GM21576 (cell line): ENCODE measurements at regions not wholly inside any gene's neighbourhood (a gene's known extent, or its start where the extent isn't known, plus 50 kb on each side); places are given as distances from the start of the nearest gene placed in this dataset.

Experiments used
- ATAC-seq: cut with Tn5 transposase; IDR thresholded peaks from one replicate; pipeline ENCODE4 v1.9.1; 2021; ENCODE audit warnings: mild to moderate bottlenecking, moderate library complexity; ENCODE audit not compliant: unreplicated experiment

DNA sequence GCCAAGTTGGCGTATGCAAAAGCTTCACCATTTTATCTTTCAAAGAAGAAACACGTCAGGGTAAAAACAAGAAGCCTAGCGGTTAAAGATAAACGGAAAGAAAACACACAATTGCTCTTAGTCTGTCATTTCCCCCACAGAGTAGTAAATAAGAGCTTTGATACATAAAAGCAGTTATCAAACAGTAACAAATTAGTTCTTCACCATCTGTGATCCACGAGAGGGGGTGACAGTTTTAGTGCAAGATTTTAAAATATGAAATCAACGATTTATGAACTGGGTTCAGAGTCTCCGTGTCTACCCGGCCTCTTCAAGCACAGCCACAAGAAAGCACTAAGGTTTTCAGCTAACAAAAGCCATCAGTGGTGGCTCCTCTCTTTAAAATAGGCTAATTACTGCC lies 703.9 kb upstream of the ID2 start:
- ATAC-seq = no peak

DNA sequence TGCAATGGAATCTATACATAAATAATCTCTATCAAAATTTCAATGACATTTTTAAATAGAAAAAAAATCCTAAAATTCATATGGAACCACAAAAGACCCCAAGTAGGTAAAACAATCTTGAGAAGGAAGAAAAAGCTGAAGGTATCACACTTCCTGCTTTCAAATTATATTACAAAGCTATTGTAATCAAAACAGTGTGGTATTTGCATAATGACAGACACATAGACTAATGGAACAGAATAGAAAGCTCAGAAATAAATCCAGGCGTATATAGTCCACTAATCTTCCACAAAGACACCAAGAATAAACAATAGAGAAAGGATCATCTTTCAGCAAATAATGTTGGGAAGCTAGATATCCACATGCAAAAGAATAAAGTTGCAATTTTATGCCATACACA lies 699.8 kb upstream of the ID2 start:
- no peak for ATAC-seq

DNA sequence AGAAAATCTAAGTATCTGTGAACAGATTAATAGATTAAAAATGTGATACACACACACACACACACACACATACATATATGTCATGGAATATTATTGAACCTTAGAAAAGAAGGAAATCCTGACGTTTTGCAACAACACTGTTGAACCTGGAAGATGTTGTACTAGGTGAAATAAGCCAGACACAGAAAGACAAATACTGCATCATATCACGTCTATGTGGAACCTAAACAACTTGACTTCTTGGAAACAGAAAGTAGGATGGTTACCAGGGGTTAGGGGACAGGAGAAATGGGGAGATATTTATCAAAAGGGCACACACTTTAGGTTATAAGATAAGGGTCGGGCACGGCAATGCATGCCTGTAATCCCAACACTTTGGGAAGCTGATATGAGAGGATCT lies 698.4 kb upstream of the ID2 start:
- ATAC-seq = no peak

DNA sequence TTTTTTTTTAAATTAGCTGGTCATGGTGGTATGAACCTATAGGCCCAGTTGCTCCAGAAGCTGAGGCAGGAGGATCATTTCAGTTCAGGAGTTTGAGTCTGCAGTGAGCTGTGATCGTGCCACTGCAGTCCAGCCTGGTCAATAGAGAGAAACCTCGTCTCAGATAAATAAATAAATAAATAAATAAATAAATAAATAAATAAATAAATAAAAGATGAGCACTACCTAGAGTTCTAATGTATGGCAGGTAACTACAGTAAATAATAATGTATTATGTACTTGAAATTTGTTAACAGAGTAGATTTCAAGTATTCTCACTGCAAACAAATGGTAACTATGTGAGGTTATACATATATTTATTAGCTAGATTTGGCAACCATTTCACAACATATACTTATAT lies 697.9 kb upstream of the ID2 start:
- no peak for ATAC-seq

DNA sequence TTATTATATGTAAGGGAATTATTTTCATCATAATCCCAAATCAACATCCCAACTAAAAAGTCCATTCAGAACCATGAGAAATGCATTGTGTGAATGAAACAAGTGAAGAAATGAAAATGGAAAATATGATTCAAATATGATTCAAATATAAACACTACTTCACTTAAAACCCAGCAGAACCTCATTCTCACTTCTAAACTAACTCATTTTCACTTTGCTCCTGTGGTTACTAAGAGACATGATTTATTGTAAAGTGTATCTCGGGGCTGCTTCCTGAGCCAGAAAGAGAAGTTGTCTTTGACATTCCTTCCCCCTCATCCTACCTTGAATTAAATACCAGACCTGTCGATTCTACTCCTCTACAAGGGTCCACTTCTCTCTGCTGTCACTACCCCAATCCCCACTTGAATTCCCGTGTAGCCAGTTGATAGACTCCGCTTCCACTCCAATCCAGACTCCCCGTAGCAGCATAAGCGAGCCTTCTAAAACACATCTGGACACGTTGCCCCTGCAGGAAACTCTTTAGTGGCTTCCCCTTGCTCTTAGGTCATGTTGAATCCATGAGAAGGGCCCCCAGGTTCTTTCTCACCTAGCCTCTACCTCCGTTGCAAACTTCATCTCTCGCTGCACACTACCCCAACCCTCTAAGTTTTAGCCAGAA lies 697.0 kb upstream of the ID2 start:
- ATAC-seq = no peak

DNA sequence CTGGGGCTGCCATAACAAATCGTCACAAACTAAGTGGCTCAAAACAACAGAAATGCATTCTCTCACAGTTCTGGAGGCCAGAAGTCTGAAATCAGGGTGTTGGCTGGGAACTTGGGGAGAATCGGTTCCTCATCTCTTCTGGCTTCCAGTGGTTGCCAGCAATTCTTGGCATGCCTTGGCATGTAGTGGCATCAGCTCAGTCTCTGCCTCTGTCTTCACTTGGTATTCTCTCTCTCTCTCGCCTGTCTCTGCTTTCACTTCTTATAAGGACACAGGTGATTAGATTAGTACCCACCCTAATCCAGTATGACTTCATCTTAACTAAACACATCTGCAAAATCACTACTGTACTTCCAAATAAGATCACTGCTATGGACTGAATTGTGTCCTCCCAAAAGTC lies 695.4 kb upstream of the ID2 start:
- ATAC-seq = no peak

DNA sequence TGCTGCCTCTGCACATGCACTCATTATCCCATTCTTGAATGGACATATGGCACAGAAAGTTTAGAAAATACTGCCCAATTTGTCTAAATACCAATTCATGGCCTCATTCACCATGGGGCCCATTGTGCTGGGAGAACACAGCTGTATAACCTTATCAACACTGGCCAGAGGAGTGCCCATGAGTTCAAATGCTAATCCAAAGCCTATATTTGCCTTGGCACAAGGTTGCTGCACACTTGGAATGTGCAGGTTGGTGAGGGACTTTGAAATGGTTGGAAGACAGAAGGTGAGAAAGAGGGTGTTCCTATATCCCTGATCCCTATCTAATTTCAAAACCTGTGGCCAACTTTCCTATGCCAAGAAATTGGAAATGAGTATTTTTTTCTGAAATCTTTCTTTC lies 693.9 kb upstream of the ID2 start:
- ATAC-seq = no peak

DNA sequence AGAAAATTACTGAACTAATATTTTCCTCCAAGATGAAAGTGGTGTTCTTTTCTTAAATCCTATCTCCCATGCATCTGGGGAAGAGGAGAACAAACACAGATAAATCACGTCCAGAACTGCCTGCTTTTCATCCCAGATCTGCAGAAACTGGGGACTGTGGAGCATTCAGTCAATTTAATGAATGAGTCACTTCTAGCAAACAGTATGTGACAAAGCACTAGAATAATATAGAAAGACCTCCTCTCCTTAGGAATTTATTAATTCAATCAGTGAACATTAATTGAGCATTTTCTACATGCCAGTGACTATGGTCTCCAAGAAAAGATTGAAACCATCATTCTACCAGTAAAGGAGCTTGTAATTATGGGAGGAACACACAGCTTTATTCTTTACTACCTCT lies 693.4 kb upstream of the ID2 start:
- ATAC-seq = no peak

DNA sequence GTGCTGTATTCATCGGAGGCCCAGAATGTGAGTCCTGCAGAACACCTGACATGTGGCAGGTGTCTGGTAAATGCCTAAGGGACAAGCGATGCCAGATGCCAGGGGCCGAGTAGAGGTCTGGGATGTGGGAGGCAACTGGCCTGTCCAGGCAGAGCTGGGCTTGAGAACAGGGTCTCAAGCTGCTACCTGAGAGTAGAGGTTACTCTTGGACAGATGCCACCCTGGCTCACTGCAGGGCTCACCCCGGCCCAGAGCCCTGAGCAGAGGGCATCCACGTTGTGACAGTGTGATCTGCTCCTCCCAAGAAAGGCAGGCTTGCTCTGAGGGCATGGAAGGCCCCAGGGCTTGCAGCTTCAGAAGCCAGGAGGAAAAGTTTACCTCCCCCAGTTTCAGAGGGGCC lies 692.0 kb upstream of the ID2 start:
- no peak for ATAC-seq

DNA sequence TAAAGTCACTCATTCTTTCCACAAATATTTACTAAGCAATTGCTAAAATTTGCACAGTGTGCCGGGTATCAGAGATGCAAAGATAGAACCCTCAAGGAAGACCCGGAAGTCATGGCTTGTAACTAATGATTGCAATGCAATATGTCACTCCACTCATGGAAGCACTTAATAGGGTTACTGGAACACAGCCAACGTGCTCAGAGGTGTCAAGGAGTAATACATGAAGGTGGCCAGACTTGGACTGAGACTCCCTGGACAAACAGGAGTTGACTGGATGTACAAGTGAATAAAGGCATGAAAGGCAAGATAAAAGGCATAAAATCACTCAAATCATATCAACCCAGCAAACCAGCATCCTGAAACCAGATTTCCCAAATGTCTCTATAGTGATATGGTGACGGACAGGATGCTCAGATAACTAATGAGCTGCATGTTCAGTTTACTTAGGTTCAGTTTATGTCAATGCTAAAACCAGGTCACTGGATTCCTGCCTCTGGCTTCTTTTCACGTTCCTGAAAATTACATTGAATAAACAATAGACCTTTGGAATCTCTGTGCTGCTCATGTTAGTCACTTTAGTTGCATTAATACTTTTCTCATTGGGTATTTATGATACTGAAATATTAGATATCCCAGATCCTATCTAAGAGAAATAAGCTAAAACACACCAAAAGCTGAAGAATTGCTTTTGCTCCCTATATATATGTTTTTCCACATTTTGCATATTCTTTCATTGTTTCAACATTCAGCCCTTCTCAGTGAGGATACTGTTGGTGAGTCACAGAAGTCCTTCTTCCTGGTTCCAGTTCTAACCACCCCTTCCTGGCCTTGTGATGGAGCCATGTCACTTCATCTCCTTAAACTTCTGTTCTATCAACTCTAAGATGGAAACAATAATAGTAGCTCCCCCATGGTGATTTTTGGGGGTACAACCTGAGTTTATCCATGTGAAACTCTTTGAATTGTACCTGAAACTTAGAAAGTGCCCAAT lies 688.9 kb upstream of the ID2 start:
- ATAC-seq = no peak

DNA sequence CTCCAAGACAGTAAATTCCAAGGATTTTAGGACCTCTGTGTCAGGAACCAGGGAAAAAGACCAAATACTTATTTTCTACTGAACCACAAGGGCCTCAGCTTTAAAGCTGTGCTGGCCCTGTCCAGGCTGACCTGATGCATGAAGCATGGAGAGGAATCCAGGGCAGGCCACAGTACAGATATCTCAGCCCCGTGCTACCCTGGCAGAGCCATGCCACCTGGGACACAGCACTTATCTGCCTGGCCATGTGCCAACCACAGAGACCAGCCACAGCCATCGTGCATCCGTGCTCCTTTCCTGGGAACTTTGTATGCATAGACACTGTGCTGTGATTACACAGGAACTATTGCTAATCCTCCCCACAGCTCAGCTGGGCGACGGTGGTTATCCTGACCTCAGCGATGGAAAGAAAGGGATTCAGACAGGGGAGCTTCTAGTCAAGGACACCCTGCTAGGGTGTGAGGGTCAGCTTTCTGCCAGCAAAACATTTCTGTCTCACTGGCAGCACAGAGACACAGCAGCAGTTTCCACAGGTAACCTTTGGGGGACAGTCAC lies 687.4 kb upstream of the ID2 start:
- no peak for ATAC-seq

DNA sequence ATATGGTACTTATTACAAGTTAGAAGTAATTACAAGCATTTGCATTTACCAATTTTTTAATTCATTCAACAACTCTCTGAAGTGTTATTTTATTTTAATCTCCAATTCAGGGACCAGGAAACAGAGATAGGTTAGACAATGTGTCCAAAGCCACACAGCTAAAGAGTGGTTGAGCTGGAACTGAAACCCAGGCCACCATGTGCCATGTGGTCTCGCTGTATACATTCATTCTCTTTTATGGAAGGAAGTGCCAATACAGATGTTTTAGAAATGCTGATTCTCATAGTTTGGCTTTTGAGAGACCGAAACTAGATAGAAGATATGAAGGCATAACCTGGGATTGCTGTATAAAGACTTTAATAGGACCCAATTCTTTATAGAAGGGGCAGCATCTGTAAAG lies 684.6 kb upstream of the ID2 start:
- no peak for ATAC-seq

DNA sequence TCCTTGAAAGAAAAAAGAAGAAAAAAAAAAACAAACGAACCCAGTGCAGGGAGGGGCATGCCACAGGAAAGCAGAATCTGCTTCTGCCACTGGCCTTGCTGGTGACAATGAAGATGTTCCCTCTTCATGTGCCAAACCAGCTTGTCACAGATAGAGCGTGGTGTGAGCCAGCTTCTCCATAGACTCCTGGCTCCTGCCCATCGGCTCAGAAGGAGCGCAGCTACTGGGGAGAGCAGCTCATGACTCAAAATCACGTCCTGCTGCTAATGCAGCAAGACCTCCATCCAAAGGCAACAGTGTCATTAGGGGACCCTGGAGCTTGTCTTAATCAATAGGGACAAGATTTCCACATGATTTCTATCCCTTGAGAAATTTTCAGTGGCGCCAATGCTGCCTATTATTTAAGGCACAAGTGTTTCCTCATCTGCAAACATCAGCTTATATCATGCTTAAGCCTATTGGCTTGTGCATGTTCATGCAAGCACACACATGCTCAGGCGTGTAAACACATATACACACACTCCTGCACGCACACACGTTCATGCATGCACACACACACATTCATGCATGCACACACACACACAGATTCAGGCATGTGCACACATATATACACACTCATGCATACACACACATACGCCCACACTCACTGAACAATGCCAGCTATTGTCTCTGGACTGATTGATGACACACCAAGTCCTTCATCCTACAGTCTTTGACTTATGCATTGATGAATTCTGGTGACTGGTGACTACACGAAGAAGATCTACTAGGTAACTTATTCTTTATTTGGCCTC lies 682.0 kb upstream of the ID2 start:
- ATAC-seq = no peak

DNA sequence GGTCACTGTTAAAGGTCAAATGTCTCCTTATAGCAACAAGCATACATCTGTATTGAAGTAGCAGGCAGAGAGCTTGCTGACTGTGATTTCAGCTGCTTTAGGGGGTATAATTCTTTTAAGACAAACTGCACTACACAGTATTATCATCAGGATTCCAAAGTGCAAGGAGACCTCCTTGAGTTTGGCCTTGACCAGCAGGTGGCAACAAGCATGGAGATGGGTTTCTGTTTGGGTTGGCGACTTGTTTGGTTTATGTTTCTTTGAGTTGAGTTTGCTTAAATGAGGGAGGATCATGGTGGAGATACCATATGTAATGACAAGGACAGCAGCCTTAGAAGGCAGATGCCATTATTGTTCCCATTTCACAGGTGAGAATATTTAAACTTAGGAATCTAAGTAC lies 681.0 kb upstream of the ID2 start:
- no peak for ATAC-seq

DNA sequence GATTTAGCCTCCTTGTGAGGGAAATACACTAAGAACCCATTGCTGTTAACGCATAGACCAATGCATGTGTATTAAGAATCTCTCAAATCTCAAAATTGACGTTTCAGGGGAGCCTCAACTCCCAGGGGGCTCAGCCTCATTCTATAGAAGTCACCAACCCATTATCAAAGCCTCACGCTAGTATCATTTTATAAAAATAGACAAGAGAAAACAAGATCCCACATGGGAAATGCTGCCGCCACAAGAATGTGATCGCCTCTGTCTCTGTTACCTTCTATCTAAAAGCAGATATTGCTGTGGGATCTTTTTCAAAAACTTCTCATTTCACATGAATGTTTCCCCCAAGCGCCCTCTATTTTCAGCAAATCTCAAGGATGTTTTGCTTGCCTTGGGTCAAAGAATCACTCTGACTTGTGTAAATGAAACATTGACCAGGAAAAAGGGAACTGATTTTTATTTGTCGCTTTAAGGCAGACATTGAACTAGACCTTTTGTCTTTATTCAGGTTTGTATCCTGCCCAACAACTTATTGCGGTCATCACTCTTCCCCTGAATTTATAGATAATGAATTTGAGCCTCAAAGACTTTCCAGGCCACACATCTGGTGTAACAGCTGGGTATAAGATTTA lies 679.0 kb upstream of the ID2 start:
- no peak for ATAC-seq

DNA sequence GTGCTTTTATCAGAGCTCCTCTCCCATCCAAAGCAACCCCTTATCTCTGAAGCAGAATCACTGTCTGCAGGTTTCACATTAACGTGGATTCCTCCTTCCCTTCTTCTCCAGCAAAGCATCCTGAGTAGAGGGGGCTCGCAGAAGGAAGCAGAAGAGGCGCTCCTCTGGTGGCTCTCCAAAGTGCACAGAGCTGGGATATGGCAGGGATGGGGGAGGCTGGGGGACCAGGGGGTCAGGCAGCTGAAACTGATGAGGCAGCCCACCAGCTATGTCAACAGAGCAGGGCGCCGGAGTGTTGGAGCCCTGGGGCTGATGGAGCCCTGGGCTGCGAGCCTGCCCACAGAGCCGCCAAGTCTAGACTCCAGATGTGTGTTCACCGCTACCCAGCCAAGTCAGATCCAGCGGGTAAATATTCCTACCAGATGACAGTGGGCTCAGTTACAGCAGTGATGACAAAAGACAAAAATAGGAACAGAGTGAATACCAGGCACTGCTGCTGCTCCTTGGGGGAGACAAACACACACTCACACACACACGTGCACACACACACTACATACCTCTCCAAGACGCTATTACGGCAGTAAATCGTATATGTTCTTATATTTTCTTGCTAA lies 678.3 kb upstream of the ID2 start:
- no peak for ATAC-seq

DNA sequence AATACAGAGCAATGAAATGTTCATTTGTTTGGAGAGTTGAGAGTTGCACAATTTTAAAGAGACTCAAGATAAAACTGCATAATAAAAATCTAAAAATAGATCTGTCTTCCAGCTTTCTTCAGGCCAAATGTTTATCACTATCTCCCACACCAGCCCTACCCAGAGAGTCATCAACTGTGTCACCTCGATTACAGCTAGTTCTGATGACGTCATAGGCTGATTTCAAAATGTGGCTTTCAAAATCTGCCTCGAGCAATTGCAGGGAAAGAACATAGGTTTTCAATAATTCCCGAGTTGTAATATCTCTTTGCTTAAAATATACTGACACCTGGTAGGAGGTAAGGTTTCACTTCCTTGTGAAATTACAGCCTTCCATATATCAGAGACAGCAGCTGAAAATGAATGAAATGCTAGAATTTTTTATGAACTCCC lies 677.6 kb upstream of the ID2 start:
- ATAC-seq = no peak

DNA sequence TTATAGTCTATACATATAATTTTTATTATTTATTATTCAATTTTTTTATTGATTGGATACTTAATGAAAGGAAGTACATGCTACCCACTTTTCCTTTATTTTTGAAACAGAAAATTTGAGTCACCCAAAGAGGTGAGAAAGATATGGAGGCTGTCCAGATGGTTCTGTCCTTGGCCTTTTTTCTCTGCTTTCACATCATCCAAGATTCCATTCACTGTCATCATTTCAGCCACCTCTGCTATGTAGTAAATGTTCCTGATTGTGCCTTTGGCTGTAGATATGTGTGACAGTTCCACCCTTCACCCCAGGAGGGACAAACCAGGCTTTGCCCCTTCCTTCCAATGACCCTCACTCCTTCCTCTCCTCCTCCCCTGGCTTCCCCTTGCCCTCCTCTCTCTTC lies 675.7 kb upstream of the ID2 start:
- no peak for ATAC-seq

DNA sequence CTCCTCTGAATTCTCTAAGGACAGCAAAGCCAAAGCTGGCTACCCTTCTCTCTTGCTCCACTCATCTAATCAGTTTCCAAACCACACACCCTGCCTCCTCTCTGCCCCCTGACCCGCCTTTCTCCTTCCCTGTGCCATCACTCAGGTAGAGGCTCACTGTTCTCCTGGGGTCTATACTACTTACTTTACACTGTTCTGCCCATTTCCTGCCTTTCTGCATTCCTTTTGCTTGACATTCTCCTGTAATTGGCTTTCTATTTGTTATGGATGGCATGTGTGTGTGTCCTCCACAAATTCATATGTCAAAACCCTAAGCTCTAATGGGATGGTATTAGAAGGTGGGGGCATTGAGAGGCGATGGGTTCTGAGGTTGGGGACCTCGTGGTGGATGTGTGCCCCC lies 675.2 kb upstream of the ID2 start:
- no peak for ATAC-seq

DNA sequence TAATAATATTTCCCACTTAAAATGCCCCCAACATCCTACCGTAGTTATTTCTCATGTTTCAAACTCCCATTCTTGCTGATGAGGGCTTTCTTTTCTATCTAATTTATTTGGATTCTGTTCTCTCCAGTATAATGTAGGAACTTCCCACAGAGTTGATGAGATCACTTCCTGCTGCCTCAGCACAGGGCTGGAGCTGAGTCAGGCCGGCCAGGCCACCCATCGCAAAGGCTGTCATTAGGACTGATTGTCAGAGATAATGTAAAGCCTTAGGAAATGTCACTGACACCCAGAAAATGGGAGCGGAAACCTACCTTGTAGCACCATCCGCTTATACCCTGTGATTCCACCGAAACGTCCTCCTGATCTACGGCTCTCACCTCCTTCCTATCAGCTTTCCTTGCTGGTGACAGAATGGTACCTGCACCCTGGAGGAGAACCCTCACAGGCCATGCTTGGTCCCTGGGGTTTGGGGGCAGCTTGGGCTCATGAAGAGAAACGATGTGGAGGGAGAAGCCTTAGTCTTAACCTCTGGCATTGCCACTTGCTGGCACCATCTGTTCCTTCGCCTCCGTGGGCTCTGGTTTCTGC lies 672.8 kb upstream of the ID2 start:
- no peak for ATAC-seq
